Tongue (tissue), 1 donor: ENCODE measurements at regions not wholly inside any gene's neighbourhood (a gene's known extent, or its start where the extent isn't known, plus 50 kb on each side); places are given as distances from the start of the nearest gene placed in this dataset.
"Not testable (repeated sequence)": the region's sequence is repeated elsewhere in the genome, so short reads cannot be mapped to it uniquely, and the experiment has no call there.

Experiments used
- DNase-seq: peaks from one replicate; pipeline ENCODE4 v3.0.0-alpha.2; 2015

DNA sequence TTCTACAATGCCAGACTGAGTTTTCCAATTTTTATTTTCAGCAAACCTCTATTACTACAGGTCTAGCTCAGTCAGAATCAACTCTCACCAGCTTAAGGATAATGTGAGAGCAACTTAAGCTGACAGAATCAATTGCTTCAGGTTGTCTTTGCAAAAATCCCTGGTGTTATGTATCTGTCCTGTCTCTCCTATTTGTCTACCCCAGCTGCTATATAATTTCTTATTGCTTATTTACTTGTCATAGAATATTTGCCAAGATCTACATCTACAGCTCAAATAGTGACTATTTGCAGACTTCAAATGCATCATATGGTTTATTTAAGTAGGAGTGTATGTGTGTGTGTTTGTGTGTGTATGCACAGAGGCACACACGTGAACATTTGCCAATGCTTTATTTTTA is 54.1 kb downstream of the FOXG1 start:
- DNase-seq, result no peak

DNA sequence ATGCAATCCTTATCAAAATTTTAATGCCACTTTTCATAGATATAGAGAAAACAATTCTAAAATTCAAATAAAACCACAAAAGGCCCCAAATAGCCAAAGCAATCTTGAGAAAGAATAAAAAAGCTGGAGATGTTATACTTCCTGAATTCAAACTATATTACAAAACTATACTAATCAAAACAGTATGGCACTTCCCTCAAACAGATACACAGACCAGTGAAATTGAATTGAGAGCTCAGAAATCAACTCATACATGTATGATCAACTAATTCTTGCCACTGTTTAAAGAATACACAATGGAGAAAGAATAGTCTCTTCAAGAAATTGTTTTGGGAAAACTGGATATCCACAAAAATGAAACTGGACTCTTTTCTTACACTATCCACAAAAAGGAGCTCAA is 55.4 kb downstream of the FOXG1 start:
- DNase-seq, result no peak

DNA sequence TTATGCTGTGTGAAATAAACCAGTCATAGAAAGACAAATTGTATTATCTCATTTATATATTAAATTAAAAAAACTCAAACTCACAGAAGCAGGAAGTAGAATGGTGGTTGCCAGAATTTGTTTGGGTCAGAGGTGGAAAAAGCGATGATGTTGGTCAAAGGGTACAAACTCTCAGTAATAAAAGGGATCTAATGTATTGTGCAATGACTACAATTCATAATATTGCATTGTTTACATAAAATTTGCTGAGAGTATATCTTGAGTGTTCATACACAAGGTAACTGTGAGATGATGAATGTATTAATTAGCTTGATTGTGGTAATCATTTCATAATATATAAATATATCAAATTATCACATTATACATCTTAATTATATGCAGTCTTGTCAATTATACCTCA is 56.7 kb downstream of the FOXG1 start:
- no peak for DNase-seq

DNA sequence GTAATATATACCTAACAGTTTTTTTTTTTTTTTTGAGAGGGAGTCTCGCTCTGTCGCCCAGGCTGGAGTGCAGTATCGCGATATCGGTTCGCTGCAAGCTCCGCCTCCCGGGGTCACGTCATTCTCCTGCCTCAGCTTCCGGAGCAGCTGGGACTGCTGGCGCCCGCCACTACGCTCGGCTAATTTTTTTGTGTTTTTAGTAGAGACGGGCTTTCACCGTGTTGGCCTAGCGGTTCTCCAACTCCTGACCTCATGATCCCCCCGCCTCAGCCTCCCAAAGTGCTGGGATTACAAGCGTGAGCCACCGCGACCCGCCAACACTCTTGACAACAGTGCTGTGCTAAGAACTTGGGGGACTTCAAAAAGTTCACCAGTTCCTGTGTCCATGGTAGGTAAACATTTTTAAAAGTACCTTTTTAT is 63.5 kb downstream of the FOXG1 start:
- no peak for DNase-seq

DNA sequence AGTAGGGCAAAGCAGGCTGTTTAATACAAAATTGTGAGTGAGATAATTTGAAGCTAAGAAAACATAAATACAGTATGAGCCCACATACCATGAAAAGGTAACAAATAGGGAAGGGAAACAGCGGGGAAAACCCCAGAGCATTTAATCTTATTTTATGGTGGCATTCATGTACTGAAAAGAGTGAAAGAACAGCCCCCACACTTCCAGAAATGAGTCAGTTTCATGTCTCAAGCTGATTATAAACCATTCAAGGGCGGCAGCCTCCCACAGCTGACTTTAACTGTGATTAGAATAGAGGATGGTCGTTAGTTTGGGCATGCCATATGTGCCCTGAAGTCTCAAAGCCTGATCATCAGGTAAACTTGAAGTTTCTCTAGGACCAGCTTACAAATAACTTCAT is 64.5 kb downstream of the FOXG1 start:
- DNase-seq, result no peak

DNA sequence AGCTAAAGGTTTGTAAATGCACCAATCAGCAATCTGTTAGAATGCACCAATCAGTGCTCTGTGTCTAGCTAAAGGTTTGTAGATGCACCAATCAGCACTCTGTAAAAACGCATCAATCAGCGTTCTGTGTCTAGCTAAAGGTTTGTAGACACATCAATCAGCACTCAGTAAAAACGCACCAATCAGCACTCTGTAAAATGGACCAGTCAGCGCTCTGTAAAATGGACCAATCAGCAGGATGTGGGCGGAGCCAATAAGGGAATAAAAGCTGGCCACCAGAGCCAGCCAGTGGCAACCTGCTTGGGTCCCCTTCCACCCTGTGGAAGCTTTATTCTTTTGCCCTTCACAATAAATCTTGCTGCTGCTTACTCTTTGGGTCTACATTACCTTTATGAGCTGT is 76.0 kb downstream of the FOXG1 start:
- not testable (repeated sequence) for DNase-seq

DNA sequence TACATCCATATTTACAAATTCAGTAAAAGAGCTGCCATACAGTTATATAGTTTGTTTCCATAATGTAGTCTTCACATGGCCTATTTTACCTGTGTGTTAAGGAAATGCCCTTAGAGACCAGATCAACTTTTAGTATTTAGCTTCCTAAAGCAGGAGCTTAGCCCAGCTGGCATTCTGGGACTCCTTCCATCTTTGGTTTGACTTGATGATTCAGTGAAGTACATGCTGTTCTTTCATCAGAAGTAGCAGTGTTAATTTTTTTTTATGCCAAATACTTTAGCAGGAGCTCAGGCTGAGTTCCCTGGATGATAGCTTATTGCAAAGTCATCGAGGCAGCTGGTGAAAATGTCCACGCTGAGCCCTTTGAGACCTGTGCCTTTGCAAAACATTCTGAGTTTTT is 101.0 kb downstream of the FOXG1 start:
- DNase-seq, result no peak

DNA sequence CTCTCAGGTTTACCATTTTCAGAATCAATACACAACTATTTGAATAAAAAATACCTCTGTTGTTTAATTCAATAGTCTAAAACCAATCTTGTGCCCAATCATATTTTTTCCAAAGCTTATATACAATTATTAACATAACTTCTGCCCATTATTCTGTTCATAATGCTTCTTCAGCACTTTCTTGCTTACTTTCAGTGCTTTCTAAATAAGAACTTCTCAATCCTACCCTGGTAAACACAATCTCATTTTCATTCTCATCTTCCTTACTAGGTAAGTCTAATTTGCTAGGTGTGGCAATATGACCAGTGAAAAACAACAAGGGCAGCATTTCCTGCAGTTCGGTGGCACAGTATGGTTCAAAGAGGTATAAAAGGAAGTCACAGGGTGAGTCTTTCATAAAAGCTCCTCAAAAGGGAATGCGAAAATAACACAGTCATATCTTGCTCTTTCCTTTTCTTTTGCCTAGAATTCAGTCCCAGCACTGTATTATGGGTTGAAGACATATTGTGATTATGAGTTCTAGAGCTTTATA is 103.5 kb downstream of the FOXG1 start:
- no peak for DNase-seq

DNA sequence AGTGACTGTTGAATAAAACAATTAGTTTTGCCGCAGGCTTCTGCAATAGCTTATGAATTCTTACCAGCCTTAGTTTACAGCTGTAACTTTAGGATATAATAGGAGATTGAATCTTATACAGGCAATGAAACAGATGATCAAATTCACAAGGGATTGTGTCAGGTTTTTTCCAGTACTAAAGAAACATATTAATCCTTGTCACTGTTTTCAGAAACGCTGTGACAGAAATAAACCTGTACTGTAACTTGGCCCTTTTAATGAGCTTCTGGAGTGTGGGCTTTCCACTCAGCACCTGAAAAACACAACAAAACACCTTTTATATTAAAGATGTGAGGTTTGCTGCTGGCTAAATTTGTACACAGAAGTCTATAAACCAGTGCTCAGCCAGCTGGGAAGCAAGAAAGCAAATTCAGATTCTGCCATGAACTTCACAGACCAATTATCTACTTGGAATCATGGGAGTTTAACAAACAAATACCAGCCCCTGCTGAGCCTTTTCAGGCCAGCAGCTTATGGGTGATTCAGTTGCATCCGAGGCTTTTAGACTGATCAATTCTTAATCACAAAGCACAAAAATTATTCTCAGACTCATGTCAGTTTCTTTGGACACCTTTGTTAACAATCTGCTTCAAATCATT is 109.5 kb downstream of the FOXG1 start:
- no peak for DNase-seq

DNA sequence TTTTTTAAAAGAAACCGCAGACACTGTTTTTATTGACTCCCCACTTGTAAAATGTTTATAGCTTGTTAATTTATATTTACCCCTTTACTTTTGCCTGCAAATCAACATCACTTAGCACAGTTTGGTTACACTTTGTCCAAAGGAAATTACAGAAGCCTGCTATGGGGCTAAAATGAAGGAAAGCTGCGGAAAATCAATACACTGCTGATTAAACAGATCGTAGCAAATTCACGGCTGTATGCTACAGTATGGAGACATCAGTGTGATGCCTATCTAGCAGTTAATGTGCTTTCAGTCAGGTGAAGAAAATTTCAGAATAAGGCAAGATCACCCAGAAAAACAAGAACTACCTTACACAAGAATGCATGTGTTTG is 110.0 kb downstream of the FOXG1 start:
- no peak for DNase-seq

DNA sequence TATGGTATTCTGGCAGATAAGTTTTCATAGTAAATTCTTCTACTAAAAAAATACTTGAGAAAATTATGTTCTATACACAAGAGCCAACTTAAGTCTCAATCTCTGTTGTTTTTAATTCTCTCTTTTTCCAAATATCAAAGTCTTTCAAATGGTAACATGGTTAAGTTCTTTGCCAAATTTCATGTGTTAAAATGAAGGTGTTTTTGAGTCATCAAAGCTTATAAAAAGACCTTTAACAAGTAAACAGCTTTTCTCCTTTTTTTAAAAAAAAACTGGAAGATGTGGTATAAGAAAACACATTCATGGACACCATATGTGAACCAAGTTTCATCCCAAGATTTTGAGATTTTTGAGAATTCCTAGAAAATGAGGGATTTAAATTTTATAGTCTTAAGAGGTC is 111.3 kb downstream of the FOXG1 start:
- DNase-seq, result no peak

DNA sequence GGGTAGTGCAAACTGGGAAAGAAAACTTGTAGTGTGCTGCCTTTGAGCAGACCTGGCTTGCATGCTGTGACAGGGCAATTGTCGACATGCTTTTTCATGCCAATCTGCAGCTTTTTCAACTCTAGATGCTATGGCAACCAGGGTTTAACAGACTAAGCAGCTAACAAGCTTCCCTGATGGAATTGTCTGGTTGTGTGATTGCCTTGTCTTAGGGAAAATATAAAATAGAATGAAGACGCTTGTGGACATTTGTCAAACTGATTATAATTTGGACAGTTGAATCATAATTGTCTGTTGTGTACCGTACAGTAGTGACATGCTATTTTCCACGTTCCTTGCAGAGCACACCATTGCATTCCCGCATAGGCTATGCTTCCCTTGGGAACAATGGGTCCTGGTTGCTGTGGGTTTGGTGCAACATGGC is 113.0 kb downstream of the FOXG1 start:
- DNase-seq, result peak; percentile 14

DNA sequence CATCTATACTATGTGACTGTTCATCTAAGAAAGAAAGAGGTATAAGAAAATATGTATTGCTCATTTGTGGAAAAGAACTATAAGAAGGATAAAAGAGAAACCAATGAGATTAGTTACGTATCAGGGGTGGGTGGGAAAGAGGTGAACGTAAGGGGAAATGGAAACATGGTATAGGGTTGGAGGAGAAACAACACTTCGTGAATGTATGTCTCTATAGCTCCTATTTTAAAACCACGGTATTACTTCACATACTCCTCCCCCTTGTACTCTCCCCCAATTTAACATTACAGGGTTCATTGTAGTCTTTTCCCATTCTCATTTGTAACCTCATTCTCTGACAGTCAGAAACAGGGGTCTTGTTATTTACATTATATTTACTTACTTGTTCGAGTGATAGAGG is 120.4 kb downstream of the FOXG1 start:
- no peak for DNase-seq

DNA sequence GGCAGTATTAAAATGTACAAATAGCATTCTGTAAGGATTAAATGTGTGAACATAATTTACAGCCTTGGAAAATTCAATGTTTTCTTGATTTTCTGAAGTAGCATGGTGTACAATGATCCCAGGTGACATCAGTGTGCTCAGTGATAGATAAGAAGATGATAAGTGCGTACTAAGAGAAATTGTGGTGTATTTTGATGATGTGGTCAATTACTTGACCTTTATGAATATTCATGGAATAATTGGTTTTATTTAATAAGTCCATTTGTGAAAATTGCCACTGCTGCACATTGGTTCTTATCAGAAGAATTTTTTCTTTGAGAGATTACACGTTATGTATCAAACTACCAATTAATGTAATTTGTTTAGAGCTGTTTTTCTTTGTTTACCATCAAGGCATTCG is 128.8 kb downstream of the FOXG1 start:
- no peak for DNase-seq

DNA sequence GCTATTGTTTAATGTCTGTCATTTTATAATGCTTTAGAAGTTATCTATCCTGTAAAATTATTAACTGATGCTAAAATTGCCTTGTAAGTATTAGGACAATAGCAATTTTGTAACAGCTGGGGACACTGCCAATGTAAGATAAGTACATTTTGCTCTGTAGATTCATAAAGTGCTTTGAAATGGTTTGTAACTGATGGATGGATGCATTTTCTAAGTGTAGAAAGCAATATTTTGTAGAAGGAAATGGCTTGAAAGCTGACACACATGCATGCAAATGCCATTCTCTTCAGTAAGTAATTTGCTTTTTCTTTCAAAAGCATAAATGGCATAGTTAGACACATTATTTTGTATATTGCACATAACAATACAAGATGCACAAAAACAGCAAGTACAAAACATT is 129.8 kb downstream of the FOXG1 start:
- DNase-seq, result no peak

DNA sequence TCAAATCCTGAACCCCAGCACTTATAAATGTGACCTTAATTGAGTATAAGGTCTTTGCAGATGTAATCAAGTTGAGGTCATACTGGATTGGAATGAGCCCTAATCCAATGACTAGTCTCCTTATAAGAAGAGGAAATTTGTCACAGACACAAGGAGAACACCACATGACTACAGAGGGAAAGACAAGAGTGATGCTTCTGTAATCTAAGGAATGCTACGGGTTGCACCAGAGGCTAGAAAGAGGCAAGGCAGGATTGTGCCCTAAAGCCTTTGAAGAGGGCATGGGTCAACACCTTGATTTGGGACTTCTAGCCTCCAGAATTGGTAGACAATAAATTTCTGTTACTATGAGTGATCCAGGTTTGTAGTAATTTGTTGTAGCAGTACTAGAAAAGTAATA is 135.0 kb downstream of the FOXG1 start:
- DNase-seq, result no peak

DNA sequence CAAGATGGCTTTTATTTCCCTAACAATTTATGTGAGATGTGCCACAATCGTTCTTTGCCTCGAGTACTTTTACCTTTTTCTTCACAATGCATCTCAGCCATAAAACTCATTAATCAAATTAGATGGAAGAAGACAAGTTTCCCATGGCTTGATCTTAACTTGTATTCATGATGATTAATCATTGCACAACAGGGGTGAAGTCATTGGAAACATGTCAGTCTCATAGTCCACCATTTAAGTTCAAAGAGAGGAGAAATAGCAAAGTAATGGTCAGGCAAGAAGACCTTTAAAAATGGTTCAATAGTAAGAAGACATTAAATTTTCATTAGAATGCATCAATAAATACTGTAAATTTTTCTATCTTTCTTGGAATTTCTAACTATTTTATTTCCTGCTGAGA is 136.3 kb downstream of the FOXG1 start:
- DNase-seq, result no peak

DNA sequence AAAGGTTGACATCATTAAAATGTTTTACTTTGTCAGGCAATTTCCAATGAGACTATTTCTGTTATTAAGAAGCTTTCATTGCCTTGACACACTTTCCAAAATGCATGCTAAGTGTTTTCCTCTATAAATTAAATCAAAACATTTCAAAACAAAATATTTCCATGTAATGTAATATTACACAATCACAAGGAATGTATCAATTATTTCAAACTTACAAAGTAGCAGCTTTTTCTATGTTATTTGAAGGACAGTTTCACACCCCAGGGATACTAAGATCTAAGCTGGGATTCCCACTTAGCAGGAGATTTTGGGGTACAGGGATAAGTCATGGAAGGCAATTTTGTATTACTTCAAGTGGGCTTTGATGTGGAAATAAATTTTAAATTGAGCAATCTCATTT is 144.9 kb downstream of the FOXG1 start:
- no peak for DNase-seq

DNA sequence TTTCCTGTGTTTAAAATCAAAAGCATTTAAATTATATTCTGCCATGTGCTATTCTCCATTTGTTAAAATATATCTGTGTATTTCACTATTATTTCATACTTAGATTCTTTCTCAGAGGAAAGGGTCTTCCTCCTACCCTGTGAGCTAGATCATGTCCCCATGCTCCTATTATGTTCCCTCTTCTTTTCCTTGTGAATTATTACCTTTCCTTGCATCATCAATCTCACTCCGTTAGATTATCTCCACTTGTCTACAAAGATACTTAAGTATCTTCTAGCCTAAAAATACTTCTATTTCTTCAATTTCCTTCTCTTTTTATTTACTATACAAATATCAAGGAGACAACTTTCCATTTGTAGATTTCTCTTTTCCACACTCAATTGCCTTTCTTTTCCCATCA is 146.5 kb downstream of the FOXG1 start:
- no peak for DNase-seq

DNA sequence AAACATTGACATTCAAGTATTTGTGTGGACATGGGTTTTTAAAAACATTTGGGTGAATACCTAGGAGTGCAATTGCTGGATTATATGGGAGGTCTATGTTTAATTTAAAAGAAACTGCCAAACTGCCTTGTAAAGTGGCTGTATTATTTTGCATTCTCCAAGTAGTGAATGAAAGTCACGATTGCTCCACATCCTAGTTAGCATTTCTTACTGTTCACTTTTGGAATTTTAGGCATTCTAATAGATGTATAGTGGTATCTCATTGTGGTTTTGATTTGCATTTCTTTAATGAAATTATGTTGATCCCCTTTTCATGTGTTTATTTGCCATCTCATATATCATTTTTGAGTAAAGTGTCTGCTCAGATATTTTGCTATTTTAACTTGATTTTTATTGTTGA is 159.5 kb downstream of the FOXG1 start:
- no peak for DNase-seq

DNA sequence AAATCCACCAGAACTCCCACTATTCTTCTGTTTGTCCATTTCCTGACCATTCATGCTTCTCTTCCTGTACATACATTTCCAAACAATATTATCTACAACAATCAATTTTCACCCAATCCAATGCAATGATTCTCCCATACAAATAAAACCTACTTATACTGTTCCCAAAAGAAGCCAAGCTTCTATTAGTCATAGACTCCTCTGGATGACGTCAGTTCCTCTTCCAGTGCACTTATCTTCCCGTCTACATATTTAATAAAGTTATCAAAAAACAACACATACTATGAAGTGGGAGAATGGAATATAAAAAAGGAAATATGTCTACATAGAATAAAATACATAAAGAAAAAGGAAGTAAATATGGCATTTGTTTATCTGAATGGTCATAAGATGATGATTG is 165.4 kb downstream of the FOXG1 start:
- DNase-seq, result no peak

DNA sequence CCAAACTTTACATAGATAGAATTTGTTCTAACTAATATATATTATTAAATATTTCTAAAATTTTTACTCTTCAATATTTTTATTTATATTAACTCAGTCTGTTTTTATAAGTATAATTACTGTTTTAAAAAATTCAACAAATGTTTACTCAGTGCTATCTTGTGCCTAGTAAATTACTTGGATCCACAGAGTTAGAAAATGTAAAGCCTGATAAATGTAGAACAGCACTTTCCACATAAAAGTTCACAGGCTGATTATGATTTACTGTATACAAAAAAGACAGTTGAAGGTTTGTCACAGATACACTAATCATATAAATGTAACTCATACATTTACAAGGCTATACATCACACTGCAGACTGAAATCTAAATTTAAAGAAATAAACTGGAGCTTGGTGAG is 170.0 kb downstream of the FOXG1 start:
- DNase-seq, result no peak

DNA sequence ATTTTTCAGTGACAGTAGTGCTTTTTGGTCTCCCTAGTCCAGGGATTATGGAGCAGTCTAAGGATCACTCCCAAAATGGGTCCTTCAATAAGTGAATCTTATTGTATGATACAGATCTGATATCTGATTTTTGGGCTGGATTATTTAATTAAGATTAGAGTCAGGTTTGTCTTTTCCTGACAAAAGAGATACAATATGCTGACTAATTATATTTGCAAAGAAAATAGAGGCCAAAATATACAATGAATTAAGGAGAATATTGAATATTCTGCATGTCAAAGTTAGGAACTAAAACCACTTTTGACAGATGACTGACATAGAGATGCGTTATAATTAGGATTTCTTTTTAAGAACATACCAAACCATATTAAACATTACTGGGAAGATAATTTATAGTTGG is 175.2 kb downstream of the FOXG1 start:
- no peak for DNase-seq

DNA sequence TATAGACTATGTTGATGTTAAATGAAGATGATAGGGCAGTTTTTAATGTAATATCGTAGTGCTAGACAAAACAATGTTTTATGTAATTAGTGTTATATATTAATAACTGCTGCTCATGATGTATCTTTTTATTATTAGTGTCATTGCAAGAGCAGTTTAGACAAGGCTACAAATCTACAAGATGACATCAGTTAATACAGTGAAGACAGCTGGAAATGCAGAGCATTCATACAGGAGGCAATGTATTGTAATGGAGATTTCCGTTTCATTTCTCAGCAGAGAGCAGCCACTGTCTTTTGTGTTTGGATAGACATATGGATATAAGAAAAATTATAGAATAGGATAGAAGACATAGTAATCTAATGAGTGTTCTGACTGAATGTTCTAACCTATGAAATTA is 178.0 kb downstream of the FOXG1 start:
- no peak for DNase-seq

DNA sequence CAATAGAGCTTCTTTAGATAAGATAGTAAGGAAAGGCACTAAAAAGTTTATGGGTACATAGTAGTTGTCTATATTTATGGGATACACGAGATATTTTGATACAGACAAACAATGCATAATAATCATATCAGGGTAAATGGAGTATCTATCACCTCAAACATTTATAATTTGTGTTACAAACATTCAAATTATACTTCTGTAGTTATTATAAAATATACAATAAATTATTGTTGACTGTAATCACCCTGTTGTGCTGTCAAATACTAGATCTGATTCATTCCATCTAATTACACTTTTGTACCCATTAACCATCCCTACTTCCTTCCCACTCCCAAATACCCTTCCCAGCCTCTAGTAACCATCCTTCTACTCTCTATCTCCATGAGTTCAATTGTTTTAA is 179.7 kb downstream of the FOXG1 start:
- DNase-seq, result no peak
